Type B pancreatic cell (in vitro differentiated cells): ENCODE measurements at regions not wholly inside any gene's neighbourhood (a gene's known extent, or its start where the extent isn't known, plus 50 kb on each side); places are given as distances from the start of the nearest gene placed in this dataset.

Source experiments
- DNase-seq: peaks from one replicate; pipeline ENCODE4 v3.0.0; 2021; ENCODE audit warnings: mixed read lengths; ENCODE audit not compliant: unreplicated experiment; ENCODE audit errors: extremely low spot score
- H3K27ac Mint-ChIP-seq: 2 replicates; pipeline ENCODE4 v1.8.0; 2021; ENCODE audit warnings: mild to moderate bottlenecking, mixed read lengths
- H3K27me3 Mint-ChIP-seq: 2 replicates; pipeline ENCODE4 v1.8.0; 2021; ENCODE audit warnings: mixed read lengths
- H3K36me3 Mint-ChIP-seq: 2 replicates; pipeline ENCODE4 v1.8.0; 2021; ENCODE audit warnings: mixed read lengths
- H3K4me1 Mint-ChIP-seq: one replicate; pipeline ENCODE4 v1.8.0; 2021; ENCODE audit warnings: mixed read lengths; ENCODE audit not compliant: unreplicated experiment
- H3K4me3 Mint-ChIP-seq: 2 replicates; pipeline ENCODE4 v1.8.0; 2021; ENCODE audit warnings: mild to moderate bottlenecking, mixed read lengths
- H3K9me3 Mint-ChIP-seq: 2 replicates; pipeline ENCODE4 v1.8.0; 2021; ENCODE audit warnings: mixed read lengths
- TF ChIP-seq, protein P1 (sequence below): fragments of 200-600 bp; sonication (generic); conservative IDR thresholded peaks from 2 replicates; pipeline ENCODE4 v1.5.0; 2021; ENCODE audit warnings: antibody characterized with exemption, mild to moderate bottlenecking

- TF ChIP-seq, protein P1, sequence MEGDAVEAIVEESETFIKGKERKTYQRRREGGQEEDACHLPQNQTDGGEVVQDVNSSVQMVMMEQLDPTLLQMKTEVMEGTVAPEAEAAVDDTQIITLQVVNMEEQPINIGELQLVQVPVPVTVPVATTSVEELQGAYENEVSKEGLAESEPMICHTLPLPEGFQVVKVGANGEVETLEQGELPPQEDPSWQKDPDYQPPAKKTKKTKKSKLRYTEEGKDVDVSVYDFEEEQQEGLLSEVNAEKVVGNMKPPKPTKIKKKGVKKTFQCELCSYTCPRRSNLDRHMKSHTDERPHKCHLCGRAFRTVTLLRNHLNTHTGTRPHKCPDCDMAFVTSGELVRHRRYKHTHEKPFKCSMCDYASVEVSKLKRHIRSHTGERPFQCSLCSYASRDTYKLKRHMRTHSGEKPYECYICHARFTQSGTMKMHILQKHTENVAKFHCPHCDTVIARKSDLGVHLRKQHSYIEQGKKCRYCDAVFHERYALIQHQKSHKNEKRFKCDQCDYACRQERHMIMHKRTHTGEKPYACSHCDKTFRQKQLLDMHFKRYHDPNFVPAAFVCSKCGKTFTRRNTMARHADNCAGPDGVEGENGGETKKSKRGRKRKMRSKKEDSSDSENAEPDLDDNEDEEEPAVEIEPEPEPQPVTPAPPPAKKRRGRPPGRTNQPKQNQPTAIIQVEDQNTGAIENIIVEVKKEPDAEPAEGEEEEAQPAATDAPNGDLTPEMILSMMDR: no peak
- H3K4me1 Mint-ChIP-seq: no peaks in the 10 kb centered on the region
- no peaks in the 10 kb centered on the region for H3K36me3 Mint-ChIP-seq
- no peaks in the 10 kb centered on the region for H3K9me3 Mint-ChIP-seq
- DNase-seq: no peak
- H3K27ac Mint-ChIP-seq: no peak overlapping the region
- H3K27me3 Mint-ChIP-seq: peaks cover 2% of the 10 kb centered on the region
- no peak overlapping the region for H3K4me3 Mint-ChIP-seq
Measured at GRCh38 chr14:82587226-82587625, 1053.6 kb upstream of the SEL1L start.

DNA sequence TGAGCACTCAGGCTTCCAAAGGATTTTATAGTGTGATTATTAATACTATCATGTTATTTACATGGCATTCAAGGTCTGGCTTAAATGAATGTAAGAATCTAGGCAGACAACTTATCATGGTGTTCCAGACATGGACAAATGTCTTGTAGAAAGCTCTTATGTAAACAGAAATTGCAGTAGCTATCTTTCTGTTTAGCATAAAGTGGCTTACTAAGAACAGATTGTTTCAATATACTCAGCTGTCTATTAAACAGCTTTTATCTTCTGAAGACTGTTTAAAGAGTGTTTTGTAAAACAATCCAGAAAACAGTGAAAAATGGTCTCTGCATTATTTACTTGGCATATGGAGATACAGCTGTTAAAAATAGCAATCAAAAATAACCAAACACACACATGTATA, 1061.8 kb upstream of the SEL1L start:
- Mint-ChIP-seq H3K27ac (no peak overlapping the region), H3K27me3 (peaks cover 2% of the 10 kb centered on the region), H3K4me3 (no peak overlapping the region), H3K4me1 (no peaks in the 10 kb centered on the region), H3K36me3 (no peaks in the 10 kb centered on the region), H3K9me3 (no peaks in the 10 kb centered on the region)
- TF ChIP-seq, protein P1: no peak
- no peak for DNase-seq

- no peaks in the 10 kb centered on the region for H3K9me3 Mint-ChIP-seq
- H3K27me3 Mint-ChIP-seq: no peaks in the 10 kb centered on the region
- no peak for DNase-seq
- H3K36me3 Mint-ChIP-seq: no peaks in the 10 kb centered on the region
- TF ChIP-seq, protein P1: no peak
- no peak overlapping the region for H3K27ac Mint-ChIP-seq
- no peaks in the 10 kb centered on the region for H3K4me1 Mint-ChIP-seq
- no peak overlapping the region for H3K4me3 Mint-ChIP-seq
Measured at GRCh38 chr14:82602794-82603193, 1069.1 kb upstream of the SEL1L start.

GRCh38 chr14:82604819-82605218, 1071.2 kb upstream of the SEL1L start:
- no peak for DNase-seq
- Mint-ChIP-seq H3K27me3 (no peaks in the 10 kb centered on the region), H3K4me3 (no peak overlapping the region), H3K27ac (no peak overlapping the region), H3K36me3 (no peaks in the 10 kb centered on the region), H3K4me1 (no peaks in the 10 kb centered on the region), H3K9me3 (no peaks in the 10 kb centered on the region)
- TF ChIP-seq, protein P1: no peak

DNA sequence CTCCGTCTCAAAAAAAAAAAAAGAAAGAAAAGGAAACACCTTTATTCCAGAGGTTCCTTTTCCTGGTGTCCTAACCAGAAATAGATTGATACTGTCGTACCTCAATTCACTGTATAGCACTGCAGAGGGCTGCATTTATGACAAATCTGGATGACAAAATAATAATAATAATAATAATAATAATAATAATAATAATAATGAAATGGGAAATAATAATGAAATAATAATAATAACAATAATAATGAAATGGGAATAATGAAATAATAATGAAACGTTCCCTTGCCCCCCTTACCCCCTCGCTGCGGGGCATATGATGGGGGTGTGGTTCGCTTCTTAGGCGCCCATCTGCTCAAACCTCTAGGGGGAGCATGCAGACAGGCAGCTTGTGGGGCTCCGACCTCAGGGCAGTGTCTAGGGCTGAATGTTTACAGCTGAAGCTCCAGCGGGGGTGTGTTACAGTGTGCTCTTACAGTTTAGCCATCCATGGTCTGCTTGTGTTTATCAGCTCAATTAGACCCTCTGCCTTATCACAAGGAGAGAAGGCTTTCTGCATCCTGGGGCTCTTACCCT, 1088.3 kb upstream of the SEL1L start:
- Mint-ChIP-seq H3K36me3 (no peaks in the 10 kb centered on the region), H3K27me3 (peaks cover 3% of the 10 kb centered on the region), H3K4me3 (no peak overlapping the region), H3K27ac (no peak overlapping the region), H3K9me3 (no peaks in the 10 kb centered on the region), H3K4me1 (peaks cover 10% of the 10 kb centered on the region)
- TF ChIP-seq, protein P1: no peak
- no peak for DNase-seq
